ENCODE measurements at regions not wholly inside any gene's neighbourhood (a gene's known extent, or its start where the extent isn't known, plus 50 kb on each side); places are given as distances from the start of the nearest gene placed in this dataset.

DNA sequence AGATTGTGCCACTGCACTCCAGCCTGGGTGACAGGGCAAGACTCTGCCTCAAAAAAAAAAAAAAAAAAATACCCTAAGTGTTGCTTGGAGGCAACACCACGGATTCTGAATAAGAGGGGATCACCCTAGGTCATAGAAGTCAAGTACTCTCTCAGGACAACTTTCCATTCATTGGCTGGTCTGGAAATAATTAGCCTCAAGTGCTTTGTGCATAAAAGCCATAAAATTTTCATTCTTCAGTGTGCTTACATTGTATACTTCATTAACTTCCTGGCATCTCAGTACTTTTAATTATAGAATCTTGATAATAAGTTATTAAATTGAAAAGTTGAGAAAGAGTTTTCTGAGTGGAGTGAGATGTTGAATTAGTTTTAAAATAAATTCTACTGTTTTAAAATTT lies 876.1 kb upstream of the FAM98A start:
- Mint-ChIP-seq H3K27ac (ENCODE audit: unreplicated experiment) (no peak overlapping the region), H3K27me3 (ENCODE audit: insufficient read depth, unreplicated experiment) (no peaks in the 10 kb centered on the region), H3K4me1 (ENCODE audit: low read depth, unreplicated experiment) (no peaks in the 10 kb centered on the region), H3K9me3 (ENCODE audit: unreplicated experiment) (no peaks in the 10 kb centered on the region), H3K4me3 (ENCODE audit: unreplicated experiment) (no peak overlapping the region), H3K36me3 (ENCODE audit: insufficient read depth, unreplicated experiment) (no peaks in the 10 kb centered on the region)
- intact Hi-C loops (cut with micrococcal nuclease; ENCODE audit: unreplicated experiment), result no loop called here
- DNase-seq, result no peak
- no peaks in the 10 kb centered on the region for H3K27me3 ChIP-seq (replicated peaks; ENCODE audit: control insufficient read depth, insufficient read depth, low read length)
- no peaks in the 10 kb centered on the region for H3K9me3 ChIP-seq
- no peaks in the 10 kb centered on the region for H3K4me1 ChIP-seq
- ChIA-PET POLR2A (no interaction called here), CTCF (no interaction called here)
- no peak overlapping the region for H3K4me3 ChIP-seq (ENCODE audit: low read depth, low read length)
- TF ChIP-seq, protein P1, sequence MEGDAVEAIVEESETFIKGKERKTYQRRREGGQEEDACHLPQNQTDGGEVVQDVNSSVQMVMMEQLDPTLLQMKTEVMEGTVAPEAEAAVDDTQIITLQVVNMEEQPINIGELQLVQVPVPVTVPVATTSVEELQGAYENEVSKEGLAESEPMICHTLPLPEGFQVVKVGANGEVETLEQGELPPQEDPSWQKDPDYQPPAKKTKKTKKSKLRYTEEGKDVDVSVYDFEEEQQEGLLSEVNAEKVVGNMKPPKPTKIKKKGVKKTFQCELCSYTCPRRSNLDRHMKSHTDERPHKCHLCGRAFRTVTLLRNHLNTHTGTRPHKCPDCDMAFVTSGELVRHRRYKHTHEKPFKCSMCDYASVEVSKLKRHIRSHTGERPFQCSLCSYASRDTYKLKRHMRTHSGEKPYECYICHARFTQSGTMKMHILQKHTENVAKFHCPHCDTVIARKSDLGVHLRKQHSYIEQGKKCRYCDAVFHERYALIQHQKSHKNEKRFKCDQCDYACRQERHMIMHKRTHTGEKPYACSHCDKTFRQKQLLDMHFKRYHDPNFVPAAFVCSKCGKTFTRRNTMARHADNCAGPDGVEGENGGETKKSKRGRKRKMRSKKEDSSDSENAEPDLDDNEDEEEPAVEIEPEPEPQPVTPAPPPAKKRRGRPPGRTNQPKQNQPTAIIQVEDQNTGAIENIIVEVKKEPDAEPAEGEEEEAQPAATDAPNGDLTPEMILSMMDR (IDR thresholded peaks at IDR 0.05; ENCODE audit: insufficient read depth in 1 of 2, low read depth in 1 of 2, low read length in 1 of 2, severe bottlenecking in 1 of 2, unreplicated experiment in 1 of 2), result no peak
- no peaks in the 10 kb centered on the region for H3K36me3 ChIP-seq (ENCODE audit: control insufficient read depth, insufficient read depth, low read length)
- BruUV-seq (replicated peaks), result no TSS peak

DNA sequence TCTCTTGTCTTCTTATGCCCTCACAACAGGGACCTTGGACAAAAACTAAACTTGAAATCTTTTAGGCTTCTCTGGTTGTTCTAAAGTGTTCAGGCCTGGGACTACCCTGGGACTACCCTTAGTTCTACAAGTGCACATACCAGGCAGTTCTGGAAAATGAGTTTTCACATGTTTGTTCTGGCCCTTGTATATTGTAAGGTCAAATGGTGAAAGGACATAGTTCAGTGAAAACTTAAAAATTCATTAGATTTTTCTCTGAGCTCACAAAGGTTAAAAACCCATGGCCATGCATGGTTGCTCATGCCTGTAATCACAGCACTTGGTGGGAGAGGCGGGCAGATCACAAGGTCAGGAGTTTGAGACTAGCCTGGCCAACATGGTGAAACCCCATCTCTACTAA lies 875.5 kb upstream of the FAM98A start:
- Histone ChIP-seq H3K27me3 (replicated peaks; ENCODE audit: control insufficient read depth, insufficient read depth, low read length) (no peaks in the 10 kb centered on the region), H3K4me3 (ENCODE audit: low read depth, low read length) (no peak overlapping the region), H3K9me3 (no peaks in the 10 kb centered on the region), H3K4me1 (no peaks in the 10 kb centered on the region), H3K36me3 (ENCODE audit: control insufficient read depth, insufficient read depth, low read length) (no peaks in the 10 kb centered on the region)
- TF ChIP-seq, protein P1 (IDR thresholded peaks at IDR 0.05; ENCODE audit: insufficient read depth in 1 of 2, low read depth in 1 of 2, low read length in 1 of 2, severe bottlenecking in 1 of 2, unreplicated experiment in 1 of 2), result no peak
- Mint-ChIP-seq H3K4me3 (ENCODE audit: unreplicated experiment) (no peak overlapping the region), H3K9me3 (ENCODE audit: unreplicated experiment) (peaks cover 3% of the 10 kb centered on the region), H3K27me3 (ENCODE audit: insufficient read depth, unreplicated experiment) (no peaks in the 10 kb centered on the region), H3K4me1 (ENCODE audit: low read depth, unreplicated experiment) (no peaks in the 10 kb centered on the region), H3K27ac (ENCODE audit: unreplicated experiment) (no peak overlapping the region), H3K36me3 (ENCODE audit: insufficient read depth, unreplicated experiment) (no peaks in the 10 kb centered on the region)
- DNase-seq, result no peak
- no TSS peak for BruUV-seq (replicated peaks)
- ChIA-PET POLR2A (no interaction called here), CTCF (no interaction called here)
- intact Hi-C loops (cut with micrococcal nuclease; ENCODE audit: unreplicated experiment), result no loop called here

DNA sequence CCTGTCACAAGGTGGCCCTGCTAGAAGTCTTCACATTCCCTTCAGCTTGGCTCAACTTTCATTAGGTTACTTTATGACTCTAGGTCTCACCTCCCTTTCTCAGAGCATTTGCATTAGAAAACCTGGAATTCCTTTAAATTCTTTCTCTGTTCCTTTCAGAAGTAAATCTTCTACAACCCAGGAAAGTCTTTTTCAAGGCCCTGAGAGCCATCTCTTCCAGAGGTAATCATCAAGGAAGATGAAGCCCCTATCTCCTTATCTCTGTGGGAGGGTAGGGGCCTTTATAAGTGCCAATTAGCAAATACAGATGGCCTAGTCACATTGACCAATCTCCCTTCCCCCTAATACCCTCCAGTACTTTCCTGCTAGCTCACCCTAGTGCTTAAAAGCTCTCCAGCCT lies 848.0 kb upstream of the FAM98A start:
- POLR2A ChIA-PET, result no interaction called here
- intact Hi-C loops (cut with micrococcal nuclease; ENCODE audit: unreplicated experiment), result no loop called here
- Mint-ChIP-seq H3K9me3 (ENCODE audit: unreplicated experiment) (peaks cover 33% of the 10 kb centered on the region), H3K4me3 (ENCODE audit: unreplicated experiment) (no peak overlapping the region), H3K36me3 (ENCODE audit: insufficient read depth, unreplicated experiment) (no peaks in the 10 kb centered on the region), H3K27ac (ENCODE audit: unreplicated experiment) (no peak overlapping the region), H3K4me1 (ENCODE audit: low read depth, unreplicated experiment) (no peaks in the 10 kb centered on the region), H3K27me3 (ENCODE audit: insufficient read depth, unreplicated experiment) (no peaks in the 10 kb centered on the region)
- peaks cover 3% of the 10 kb centered on the region; the same call in 1 of the 2 replicates for H3K9me3 ChIP-seq
- no peak overlapping the region for H3K4me3 ChIP-seq (ENCODE audit: low read depth, low read length)
- H3K27me3 ChIP-seq (replicated peaks; ENCODE audit: control insufficient read depth, insufficient read depth, low read length), result no peaks in the 10 kb centered on the region
- DNase-seq, result no peak
- TF ChIP-seq, protein P1 (IDR thresholded peaks at IDR 0.05; ENCODE audit: insufficient read depth in 1 of 2, low read depth in 1 of 2, low read length in 1 of 2, severe bottlenecking in 1 of 2, unreplicated experiment in 1 of 2), result no peak
- no TSS peak for BruUV-seq (replicated peaks)
- H3K4me1 ChIP-seq, result no peaks in the 10 kb centered on the region
- no peaks in the 10 kb centered on the region for H3K36me3 ChIP-seq (ENCODE audit: control insufficient read depth, insufficient read depth, low read length)
- CTCF ChIA-PET, result no interaction called here

Measured in Caco-2 (cell line).